IMR-90 (cell line): ENCODE measurements at regions not wholly inside any gene's neighbourhood (a gene's known extent, or its start where the extent isn't known, plus 50 kb on each side); places are given as distances from the start of the nearest gene placed in this dataset.

ENCODE experiments used
- ATAC-seq: fragments of 200-7000 bp; cut with Tn5 transposase; 2 replicates; pipeline ENCODE4 v1.9.1; 2020; ENCODE audit warnings: low read depth, mild to moderate bottlenecking, moderate library complexity
- BruUV-seq: library from RNA; stranded (reverse); fragments of 400-500 nt; replicated peaks from 2 replicates; lab custom pipeline; 2021; lab: Mats Ljungman, UMichigan
- CTCF ChIA-PET: fragments of 300-600 bp; formaldehyde crosslinking; extraction: SDS; loops from one replicate; lab custom pipeline; 2021; ENCODE audit warnings: antibody characterized with exemption; lab: Yijun Ruan, JAX
- POLR2A ChIA-PET: fragments of 300-600 bp; sonication (Branson Sonifier 250); formaldehyde crosslinking; loops from one replicate; lab custom pipeline; 2022; ENCODE audit warnings: antibody characterized with exemption; ENCODE audit not compliant: unreplicated experiment; lab: Charles Lee
- DNase-seq: peaks from one replicate; pipeline ENCODE4 v3.0.0; 2013
- H2AFZ ChIP-seq: replicated peaks from 2 replicates; pipeline ENCODE3; 2013; ENCODE audit warnings: low read length, mild to moderate bottlenecking; ENCODE audit not compliant: poor library complexity
- H2AK5ac ChIP-seq: 2 replicates; pipeline ENCODE4 v1.6.1; 2013; ENCODE audit warnings: low read depth, low read length, inconsistent platforms
- H2AK9ac ChIP-seq: replicated peaks from 2 replicates; pipeline ENCODE3; 2013; ENCODE audit warnings: mild to moderate bottlenecking, low read depth, low read length, moderate library complexity; ENCODE audit not compliant: poor library complexity
- H2BK120ac ChIP-seq: 2 replicates; pipeline ENCODE4 v1.6.1; 2013; ENCODE audit warnings: low read depth, low read length, inconsistent platforms
- H2BK15ac ChIP-seq: 3 replicates; pipeline ENCODE4 v1.6.1; 2013; ENCODE audit warnings: low read depth, low read length, inconsistent platforms
- H2BK20ac ChIP-seq: 2 replicates; pipeline ENCODE4 v1.6.1; 2013; ENCODE audit warnings: low read depth, mild to moderate bottlenecking, inconsistent platforms, low read length, moderate library complexity
- H2BK5ac ChIP-seq: 2 replicates; pipeline ENCODE4 v1.6.1; 2013; ENCODE audit warnings: mild to moderate bottlenecking, low read depth, low read length, inconsistent platforms; ENCODE audit not compliant: poor library complexity, severe bottlenecking
- H3K14ac ChIP-seq: replicated peaks from 2 replicates; pipeline ENCODE4 v1.6.1; 2013; ENCODE audit warnings: low read depth, low read length, inconsistent platforms
- H3K18ac ChIP-seq: 2 replicates; pipeline ENCODE4 v1.6.1; 2013; ENCODE audit warnings: low read depth, low read length, control low read depth
- H3K23ac ChIP-seq: 2 replicates; pipeline ENCODE4 v1.6.1; 2013; ENCODE audit warnings: low read depth, low read length, inconsistent platforms
- H3K27ac ChIP-seq: 2 replicates; pipeline ENCODE4 v1.5.1; 2013; ENCODE audit warnings: mild to moderate bottlenecking, control low read depth, low read length; ENCODE audit not compliant: insufficient read depth
- H3K27me3 ChIP-seq: 2 replicates; pipeline ENCODE4 v1.6.1; 2013; ENCODE audit warnings: low read length; ENCODE audit not compliant: control insufficient read depth, insufficient read depth
- H3K36me3 ChIP-seq: 2 replicates; pipeline ENCODE4 v1.6.1; 2013; ENCODE audit warnings: low read length, mixed read lengths; ENCODE audit not compliant: control insufficient read depth, insufficient read depth
- H3K4ac ChIP-seq: 2 replicates; pipeline ENCODE4 v1.6.1; 2013; ENCODE audit warnings: low read depth, low read length, inconsistent platforms
- H3K4me1 ChIP-seq: 2 replicates; pipeline ENCODE4 v1.6.1; 2013; ENCODE audit warnings: low read length, mixed read lengths; ENCODE audit not compliant: control insufficient read depth, insufficient read depth
- H3K4me2 ChIP-seq: 2 replicates; pipeline ENCODE4 v1.6.1; 2013; ENCODE audit warnings: low read depth, mild to moderate bottlenecking, control low read depth, low read length, moderate library complexity
- H3K4me3 ChIP-seq: 2 replicates; pipeline ENCODE4 v1.5.1; 2013; ENCODE audit warnings: low read depth, mild to moderate bottlenecking, control low read depth, low read length, moderate library complexity; ENCODE audit not compliant: insufficient read depth
- H3K56ac ChIP-seq: 2 replicates; pipeline ENCODE4 v1.6.1; 2013; ENCODE audit warnings: low read length, inconsistent platforms; ENCODE audit not compliant: insufficient read depth; ENCODE audit errors: extremely low read depth
- H3K79me1 ChIP-seq, 2 experiments: 2 replicates each; pipeline ENCODE4 v1.6.1; 2013; ENCODE audit warnings: low read length in 2 of 2, inconsistent platforms in 1 of 2, low read depth in 1 of 2
- H3K9ac ChIP-seq: 2 replicates; pipeline ENCODE4 v1.6.1; 2013; ENCODE audit warnings: low read depth, low read length, control low read depth
- H3K9me1 ChIP-seq: 2 replicates; pipeline ENCODE4 v1.6.1; 2013; ENCODE audit warnings: low read length, inconsistent platforms; ENCODE audit not compliant: insufficient read depth
- H3K9me3 ChIP-seq: 2 replicates; pipeline ENCODE4 v1.6.1; 2013; ENCODE audit warnings: low read length; ENCODE audit not compliant: control insufficient read depth, insufficient read depth
- H4K20me1 ChIP-seq: 2 replicates; pipeline ENCODE4 v1.6.1; 2013; ENCODE audit warnings: low read length, inconsistent platforms; ENCODE audit not compliant: insufficient read depth
- H4K5ac ChIP-seq: 2 replicates; pipeline ENCODE4 v1.6.1; 2013; ENCODE audit warnings: mild to moderate bottlenecking, low read depth, low read length, control low read depth
- H4K8ac ChIP-seq, 2 experiments: 2 replicates each; pipeline ENCODE4 v1.6.1; 2013; ENCODE audit warnings: low read depth in 2 of 2, low read length in 2 of 2, control low read depth in 1 of 2, inconsistent platforms in 1 of 2
- H4K91ac ChIP-seq: 2 replicates; pipeline ENCODE4 v1.6.1; 2013; ENCODE audit warnings: low read depth, low read length, inconsistent platforms; ENCODE audit not compliant: insufficient read depth
- CEBPB ChIP-seq: IDR thresholded peaks from 2 replicates; pipeline ENCODE4 v1.6.1; 2012; ENCODE audit warnings: low read depth, low read length, improper control_type of control experiment
- MAFK ChIP-seq: IDR thresholded peaks from 2 replicates; pipeline ENCODE4 v1.6.1; 2012; ENCODE audit warnings: low read depth, low read length, improper control_type of control experiment
- POLR2A ChIP-seq: IDR thresholded peaks from 2 replicates; pipeline ENCODE4 v1.6.1; 2012; ENCODE audit warnings: mild to moderate bottlenecking, low read depth, low read length
- RFX5 ChIP-seq: IDR thresholded peaks from 2 replicates; pipeline ENCODE4 v1.8.0; 2012; ENCODE audit warnings: low read depth, mild to moderate bottlenecking, low read length, moderate library complexity
- WGBS, 2 experiments: methylation state at CpG; one replicate each; pipeline versions ENCODE4 v1.1.5 to v1.1.7; 2013; ENCODE audit warnings: missing lambda C conversion rate in 2 of 2; ENCODE audit not compliant: insufficient read length in 1 of 2; ENCODE audit errors: extremely low coverage in 2 of 2; 5-methylcytosine and 5-hydroxymethylcytosine counted together
- dilution Hi-C: fragments of 300-500 bp; cut with HindIII; formaldehyde crosslinking; loops from one replicate; pipeline ENCODE4 v1.14.3; 2018; ENCODE audit warnings: low sequenced_read_pairs; ENCODE audit not compliant: unreplicated experiment
- in situ Hi-C: fragments of 300-500 bp; cut with MboI; formaldehyde crosslinking; loops from 3 replicates; pipeline ENCODE4 v1.14.3; 2019; ENCODE audit warnings: low sequenced_read_pairs, inconsistent platforms, mixed read lengths
- intact Hi-C: fragments of 100-400 bp; cut with micrococcal nuclease; formaldehyde crosslinking; loops from 2 replicates; pipeline ENCODE4 v1.10.0; 2022
- TF ChIP-seq, protein P1 (sequence below): conservative IDR thresholded peaks from 2 replicates; pipeline ENCODE4 v1.5.1; 2012; ENCODE audit warnings: mild to moderate bottlenecking, low read depth, low read length, improper control_type of control experiment

DNA sequence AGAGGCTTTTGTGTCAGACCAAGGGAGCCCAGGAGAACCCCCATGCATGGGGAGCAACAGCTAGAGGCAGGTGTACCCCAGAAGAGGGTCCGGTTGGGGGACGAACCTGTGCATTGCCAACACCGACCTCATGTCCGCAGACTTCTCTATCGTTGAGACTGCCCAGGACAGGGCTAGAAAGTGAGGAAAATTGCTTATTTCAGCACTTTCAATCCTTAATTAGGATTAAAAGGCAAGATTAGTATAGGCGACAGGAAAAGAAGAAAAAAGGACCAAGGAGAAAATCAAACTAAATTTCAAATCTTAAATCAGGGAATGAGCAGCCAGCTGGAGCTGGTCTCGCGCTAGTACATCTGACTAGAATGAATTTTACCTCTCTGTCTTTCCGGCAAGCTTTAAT is 438.9 kb upstream of the SOX11 start:
- H3K36me3 ChIP-seq: no peaks in the 10 kb centered on the region
- ChIA-PET CTCF (no interaction called here), POLR2A (no interaction called here)
- H2AK9ac ChIP-seq: no peak overlapping the region
- no peak overlapping the region for H2AK5ac ChIP-seq
- H4K20me1 ChIP-seq: no peaks in the 10 kb centered on the region
- ATAC-seq (no peak), DNase-seq (no peak)
- no peaks in the 10 kb centered on the region for H3K79me1 ChIP-seq
- H3K4ac ChIP-seq: no peak overlapping the region
- H3K4me1 ChIP-seq: no peaks in the 10 kb centered on the region
- no peak overlapping the region for H3K56ac ChIP-seq
- no peak overlapping the region for H2BK20ac ChIP-seq
- no peak overlapping the region for H3K23ac ChIP-seq
- H4K8ac ChIP-seq: no peak overlapping the region
- no peak overlapping the region for H4K5ac ChIP-seq
- H3K14ac ChIP-seq: no peak overlapping the region
- no peak overlapping the region for H3K4me2 ChIP-seq
- no peak overlapping the region for H3K27ac ChIP-seq
- no peak for TF ChIP-seq RFX5
- TF ChIP-seq MAFK: peak; percentile 47
- TF ChIP-seq POLR2A: no peak
- TF ChIP-seq CEBPB: no peak
- TF ChIP-seq, protein P1, sequence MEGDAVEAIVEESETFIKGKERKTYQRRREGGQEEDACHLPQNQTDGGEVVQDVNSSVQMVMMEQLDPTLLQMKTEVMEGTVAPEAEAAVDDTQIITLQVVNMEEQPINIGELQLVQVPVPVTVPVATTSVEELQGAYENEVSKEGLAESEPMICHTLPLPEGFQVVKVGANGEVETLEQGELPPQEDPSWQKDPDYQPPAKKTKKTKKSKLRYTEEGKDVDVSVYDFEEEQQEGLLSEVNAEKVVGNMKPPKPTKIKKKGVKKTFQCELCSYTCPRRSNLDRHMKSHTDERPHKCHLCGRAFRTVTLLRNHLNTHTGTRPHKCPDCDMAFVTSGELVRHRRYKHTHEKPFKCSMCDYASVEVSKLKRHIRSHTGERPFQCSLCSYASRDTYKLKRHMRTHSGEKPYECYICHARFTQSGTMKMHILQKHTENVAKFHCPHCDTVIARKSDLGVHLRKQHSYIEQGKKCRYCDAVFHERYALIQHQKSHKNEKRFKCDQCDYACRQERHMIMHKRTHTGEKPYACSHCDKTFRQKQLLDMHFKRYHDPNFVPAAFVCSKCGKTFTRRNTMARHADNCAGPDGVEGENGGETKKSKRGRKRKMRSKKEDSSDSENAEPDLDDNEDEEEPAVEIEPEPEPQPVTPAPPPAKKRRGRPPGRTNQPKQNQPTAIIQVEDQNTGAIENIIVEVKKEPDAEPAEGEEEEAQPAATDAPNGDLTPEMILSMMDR: no peak
- no peaks in the 10 kb centered on the region for H3K9me1 ChIP-seq
- H4K91ac ChIP-seq: no peak overlapping the region
- H2AFZ ChIP-seq: no peak overlapping the region
- in situ Hi-C loops (no loop called here), intact Hi-C loops (no loop called here), dilution Hi-C loops (no loop called here)
- no peak overlapping the region for H3K9ac ChIP-seq
- no peak overlapping the region for H2BK120ac ChIP-seq
- H3K9me3 ChIP-seq: peaks cover 21% of the 10 kb centered on the region
- no peaks in the 10 kb centered on the region for H3K27me3 ChIP-seq
- H3K4me3 ChIP-seq: no peak overlapping the region
- H3K18ac ChIP-seq: no peak overlapping the region
- no TSS peak for BruUV-seq
- WGBS, 2 experiments: no CpG with 5 or more reads among the region's 9 CpGs
- H2BK5ac ChIP-seq: no peak overlapping the region
- H2BK15ac ChIP-seq: no peak overlapping the region
